GM18861 (cell line): ENCODE measurements at regions not wholly inside any gene's neighbourhood (a gene's known extent, or its start where the extent isn't known, plus 50 kb on each side); places are given as distances from the start of the nearest gene placed in this dataset.

Experiments
- ATAC-seq: cut with Tn5 transposase; IDR thresholded peaks from one replicate; pipeline ENCODE4 v1.9.1; 2021; ENCODE audit not compliant: unreplicated experiment

- no peak for ATAC-seq
These were observed 183.2 kb upstream of the FRMD6 start for GRCh38 chr14:51468523-51468922.

GRCh38 chr14:51472881-51473280 is 178.8 kb upstream of the FRMD6 start:
- no peak for ATAC-seq

- ATAC-seq: no peak
These were observed 178.4 kb upstream of the FRMD6 start for GRCh38 chr14:51473351-51473750.

- no peak for ATAC-seq
These were observed 177.7 kb upstream of the FRMD6 start for GRCh38 chr14:51473808-51474565.

GRCh38 chr14:51474854-51475253 is 176.9 kb upstream of the FRMD6 start:
- no peak for ATAC-seq

DNA sequence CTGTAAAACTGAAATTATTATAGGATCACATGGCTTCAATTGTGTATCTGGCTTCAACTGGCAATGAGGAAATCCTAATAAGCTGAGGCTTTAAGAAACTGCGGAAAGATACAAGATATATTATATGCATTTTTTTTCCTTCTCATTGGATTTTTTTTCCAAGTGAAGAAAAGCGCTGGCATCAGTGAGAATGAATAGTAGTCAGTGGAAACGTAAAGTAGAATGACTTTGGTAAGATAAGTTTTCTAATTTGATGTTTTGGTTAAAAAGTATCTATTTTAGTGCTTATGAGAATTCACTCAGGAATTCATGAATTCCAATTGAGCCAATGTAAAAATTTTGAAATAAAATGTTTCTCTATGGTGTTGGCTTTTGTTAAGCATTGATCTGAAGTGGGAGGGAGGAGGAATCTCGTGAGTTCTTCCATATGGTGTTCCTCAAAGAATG is 173.5 kb upstream of the FRMD6 start:
- ATAC-seq: no peak

- peak; percentile 85 for ATAC-seq
These were observed 172.0 kb upstream of the FRMD6 start for GRCh38 chr14:51479584-51480325.

GRCh38 chr14:51481643-51482042 is 170.1 kb upstream of the FRMD6 start:
- ATAC-seq: no peak

GRCh38 chr14:51482102-51482501 is 169.6 kb upstream of the FRMD6 start:
- no peak for ATAC-seq

GRCh38 chr14:51484485-51484884 is 167.2 kb upstream of the FRMD6 start:
- ATAC-seq: no peak

DNA sequence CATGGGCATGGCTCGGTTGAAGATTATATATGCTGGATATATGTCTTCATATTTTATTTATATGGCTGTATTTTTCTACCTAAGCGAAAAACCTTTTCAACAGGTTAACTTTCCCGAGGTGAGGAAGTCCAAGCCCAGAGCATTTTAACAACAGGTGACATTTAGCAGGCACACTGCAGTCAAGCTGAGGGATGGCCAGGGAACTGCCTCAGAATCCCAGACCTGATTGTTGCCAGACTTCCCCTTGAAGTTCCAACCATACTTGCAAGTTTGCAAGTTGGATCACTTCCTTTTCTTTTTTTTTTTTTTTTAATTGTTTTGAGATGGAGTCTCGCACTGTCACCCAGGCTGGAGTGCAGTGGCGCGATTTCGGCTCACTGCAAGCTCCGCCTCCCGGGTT is 166.0 kb upstream of the FRMD6 start:
- no peak for ATAC-seq

- ATAC-seq: no peak
These were observed 163.9 kb upstream of the FRMD6 start for GRCh38 chr14:51487848-51488247.

DNA sequence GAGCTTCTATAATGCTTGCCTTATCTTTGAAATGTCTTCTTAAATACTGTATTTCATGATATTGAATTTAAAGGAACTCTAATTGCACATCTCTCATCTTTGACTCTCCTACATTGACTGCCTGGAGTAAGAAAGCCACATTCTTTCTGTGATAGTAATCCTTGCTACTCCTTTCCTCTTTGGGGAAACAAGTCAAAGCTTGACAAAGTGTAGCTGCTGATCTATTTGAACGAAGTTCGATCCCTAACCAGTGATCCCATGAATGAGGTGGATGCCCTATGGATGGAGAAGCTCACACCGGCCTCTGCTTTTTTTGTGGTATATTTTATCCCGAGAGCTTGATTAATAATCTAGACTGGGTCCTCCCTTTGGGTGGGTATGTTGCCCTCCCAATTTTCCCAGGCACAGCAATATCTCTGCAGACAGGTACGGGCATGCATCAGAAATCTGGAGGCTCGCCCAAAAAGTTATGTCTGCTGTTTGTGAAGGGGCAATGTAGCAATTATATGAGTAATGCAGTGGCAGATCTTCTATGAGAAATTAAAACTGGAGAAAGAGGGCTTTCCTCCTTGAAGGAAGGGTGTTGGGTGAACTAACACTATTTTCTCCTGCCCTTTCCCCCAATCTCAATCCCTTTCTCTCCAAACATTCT is 163.0 kb upstream of the FRMD6 start:
- no peak for ATAC-seq

GRCh38 chr14:51490205-51490604 is 161.5 kb upstream of the FRMD6 start:
- no peak for ATAC-seq

DNA sequence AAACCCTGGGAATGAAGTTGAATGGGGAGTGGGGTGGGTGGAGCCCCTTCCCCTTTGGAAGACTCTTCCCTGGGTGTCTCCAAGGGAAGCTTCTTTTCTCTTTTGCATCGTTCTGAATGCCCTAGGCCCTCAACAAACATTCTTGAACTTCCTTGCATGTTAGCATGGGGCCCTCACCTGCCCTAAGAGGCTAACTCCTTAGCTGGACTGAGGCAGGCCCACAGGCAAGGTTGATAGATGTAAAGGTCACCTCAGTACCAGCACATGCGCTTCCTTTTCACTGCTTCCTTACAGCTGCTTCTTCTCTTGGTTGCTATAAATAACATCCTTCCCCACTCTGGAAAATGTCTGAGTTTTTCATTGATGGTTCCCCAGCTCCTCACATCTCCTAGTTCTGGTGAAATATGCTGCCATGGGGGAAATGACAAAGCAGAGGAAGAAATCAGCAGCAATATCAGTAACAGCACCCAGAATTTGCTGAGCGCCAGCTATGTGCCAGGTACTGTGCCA is 160.6 kb upstream of the FRMD6 start:
- ATAC-seq: no peak

DNA sequence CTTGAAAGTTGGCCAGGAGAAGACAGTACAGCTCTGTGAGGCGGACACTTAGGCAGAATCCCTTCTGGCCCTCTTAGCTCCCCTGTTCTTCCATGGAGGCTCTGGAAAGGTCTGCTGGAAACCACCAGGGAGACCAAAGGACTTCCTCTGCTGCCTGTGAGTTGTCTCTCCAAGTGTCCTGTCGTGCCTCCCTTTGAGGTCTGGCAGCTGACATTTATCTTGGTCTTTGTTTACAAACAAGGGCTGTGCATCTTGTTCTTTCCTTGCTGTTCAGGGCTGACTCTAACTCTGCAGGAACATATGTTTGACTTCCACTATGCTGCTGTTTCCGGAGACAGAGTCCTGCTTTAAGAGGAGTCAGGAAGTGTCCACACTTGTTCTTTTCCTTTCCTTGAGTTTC is 159.9 kb upstream of the FRMD6 start:
- no peak for ATAC-seq

DNA sequence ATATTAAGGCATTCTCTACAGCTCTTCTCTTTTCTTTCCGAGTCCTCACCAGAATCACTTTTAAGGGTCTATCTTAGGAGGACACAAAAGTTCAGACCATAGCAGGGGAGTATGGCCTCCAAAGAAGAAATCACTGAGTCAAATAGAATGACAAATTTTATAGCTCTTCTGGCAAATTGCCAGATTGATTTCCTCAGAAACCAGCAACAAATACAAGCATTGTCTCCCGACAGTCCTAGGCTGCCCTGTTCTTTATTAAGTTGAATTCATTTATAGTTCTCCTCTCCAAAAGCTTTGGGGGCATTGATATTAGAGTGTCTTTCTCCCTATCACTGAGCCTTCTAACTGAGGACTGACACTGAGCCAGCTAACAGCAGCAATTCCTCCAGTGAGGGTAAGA is 156.4 kb upstream of the FRMD6 start:
- no peak for ATAC-seq

DNA sequence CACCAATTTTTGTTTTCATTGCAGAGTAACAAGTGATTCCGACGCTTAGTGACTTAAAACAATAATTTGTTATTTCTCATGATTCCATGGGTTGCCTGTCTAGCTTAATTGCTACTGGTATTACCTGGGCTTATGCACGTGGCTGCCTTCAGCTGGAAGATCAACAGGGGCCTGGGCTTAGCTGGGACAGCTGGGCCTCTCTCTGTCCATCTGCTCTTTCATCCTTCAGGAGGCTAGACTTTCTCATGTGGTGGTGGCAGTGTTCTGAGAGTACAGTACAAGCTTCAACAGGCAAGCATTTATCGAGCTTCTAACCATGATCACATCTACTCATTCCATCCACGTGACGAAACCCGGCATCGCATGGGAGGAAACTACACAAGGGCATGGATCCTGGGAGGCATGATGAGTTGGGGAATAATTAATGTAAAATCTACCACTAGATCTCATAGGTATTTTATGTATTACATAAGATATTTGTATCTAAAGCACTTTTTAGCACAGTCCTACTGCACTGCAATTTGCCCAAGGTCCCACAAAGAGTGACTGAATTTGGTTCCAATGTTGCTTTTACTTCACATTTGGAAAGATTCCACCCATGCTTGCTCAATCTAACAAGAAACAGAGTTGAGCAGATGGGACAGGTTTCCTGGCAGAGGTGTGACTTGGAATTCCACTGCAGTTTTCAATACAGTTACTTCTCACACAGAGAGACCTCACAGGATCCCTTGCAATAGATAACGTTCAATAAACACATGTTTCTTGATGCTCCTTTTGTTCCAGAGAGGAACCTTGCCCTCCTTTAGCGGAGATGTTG is 153.1 kb upstream of the FRMD6 start:
- ATAC-seq: no peak

- no peak for ATAC-seq
These were observed 150.9 kb upstream of the FRMD6 start for GRCh38 chr14:51500776-51501175.

DNA sequence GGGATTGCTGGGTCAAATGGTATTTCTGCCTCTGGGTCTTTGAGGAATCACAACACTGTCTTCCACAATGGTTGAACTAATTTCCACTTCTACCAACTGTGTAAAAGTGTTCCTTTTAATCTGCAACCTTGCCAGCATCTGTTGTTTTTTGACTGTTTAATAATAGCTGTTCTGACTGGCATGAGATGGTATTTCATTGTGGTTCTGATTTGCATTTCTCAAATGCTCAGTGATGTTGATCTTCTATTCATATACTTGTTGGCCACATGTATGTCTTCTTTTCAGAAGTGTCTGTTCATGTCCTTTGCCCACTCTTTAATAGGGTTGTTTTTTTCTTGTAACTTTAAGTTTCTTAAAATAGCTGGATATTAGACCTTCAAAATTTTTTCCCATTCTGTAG is 150.0 kb upstream of the FRMD6 start:
- no peak for ATAC-seq

GRCh38 chr14:51504669-51505068 is 147.0 kb upstream of the FRMD6 start:
- ATAC-seq: no peak
